PFSK-1 (cell line): ENCODE measurements at regions not wholly inside any gene's neighbourhood (a gene's known extent, or its start where the extent isn't known, plus 50 kb on each side); places are given as distances from the start of the nearest gene placed in this dataset.

Experiments
- POLR2AphosphoS5 ChIP-seq: IDR thresholded peaks from 2 replicates; pipeline ENCODE4 v1.6.1; 2012; ENCODE audit warnings: low read depth, mild to moderate bottlenecking, control low read depth, low read length, moderate library complexity
- SIN3A ChIP-seq: IDR thresholded peaks from 2 replicates; pipeline ENCODE4 v1.6.1; 2012; ENCODE audit warnings: mild to moderate bottlenecking, low read length, moderate library complexity, borderline replicate concordance; ENCODE audit not compliant: insufficient read depth

GRCh38 chr3:35262406-35262805, 376.9 kb upstream of the ARPP21 start:
- TF ChIP-seq SIN3A: no peak
- TF ChIP-seq POLR2AphosphoS5: no peak
